ENCODE measurements at regions not wholly inside any gene's neighbourhood (a gene's known extent, or its start where the extent isn't known, plus 50 kb on each side); places are given as distances from the start of the nearest gene placed in this dataset.

- no peak for DNase-seq (ENCODE audit: low spot score)
Observed at GRCh38 chr7:114856625-114857024, 65.3 kb upstream of the MDFIC start.

GRCh38 chr7:114857605-114858004, 64.3 kb upstream of the MDFIC start:
- DNase-seq (ENCODE audit: low spot score): no peak

- no peak for DNase-seq (ENCODE audit: low spot score)
Observed at GRCh38 chr7:114859477-114859876, 62.4 kb upstream of the MDFIC start.

- no peak for DNase-seq (ENCODE audit: low spot score)
Observed at GRCh38 chr7:114860206-114860605, 61.7 kb upstream of the MDFIC start.

GRCh38 chr7:114862406-114862805, 59.5 kb upstream of the MDFIC start:
- no peak for DNase-seq (ENCODE audit: low spot score)

GRCh38 chr7:114864278-114864677, 57.6 kb upstream of the MDFIC start:
- DNase-seq (ENCODE audit: low spot score): no peak

- DNase-seq (ENCODE audit: low spot score): peak; percentile 75
Observed at GRCh38 chr7:114865564-114865963, 56.3 kb upstream of the MDFIC start.

All from COLO829 (cell line).